HG02870 (cell line): ENCODE measurements at regions not wholly inside any gene's neighbourhood (a gene's known extent, or its start where the extent isn't known, plus 50 kb on each side); places are given as distances from the start of the nearest gene placed in this dataset.

Source experiments
- ATAC-seq: cut with Tn5 transposase; IDR thresholded peaks from one replicate; pipeline ENCODE4 v1.9.1; 2021; ENCODE audit warnings: mild to moderate bottlenecking, moderate library complexity; ENCODE audit not compliant: unreplicated experiment

DNA sequence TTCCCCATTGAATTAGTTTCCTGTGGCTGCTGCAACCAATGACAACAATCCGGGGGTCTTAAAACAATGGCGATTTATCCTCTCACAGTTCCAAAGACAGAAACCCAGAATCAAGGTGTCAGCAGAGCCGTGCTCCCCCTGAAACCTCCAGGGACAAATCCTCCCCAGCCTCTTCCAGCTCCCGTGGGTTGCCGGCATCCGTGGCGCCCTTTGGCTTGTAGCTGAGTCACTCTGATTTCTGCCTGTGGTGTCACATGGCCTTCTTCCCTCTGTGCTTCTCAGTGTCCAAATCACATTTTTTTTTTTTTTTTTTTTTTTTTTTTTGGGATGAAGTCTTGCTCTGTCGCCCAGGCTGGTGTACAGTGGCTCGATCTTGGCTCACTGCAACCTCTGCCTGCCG lies 64.5 kb upstream of the STX18 start:
- no peak for ATAC-seq

GRCh38 chr4:4605849-4606248 lies 64.0 kb upstream of the STX18 start:
- no peak for ATAC-seq

- ATAC-seq = no peak
Observed at GRCh38 chr4:4603592-4603991, 61.7 kb upstream of the STX18 start.

- no peak for ATAC-seq
Observed at GRCh38 chr4:4603067-4603466, 61.2 kb upstream of the STX18 start.

- ATAC-seq = no peak
Observed at GRCh38 chr4:4602468-4602867, 60.6 kb upstream of the STX18 start.

- ATAC-seq = no peak
Observed at GRCh38 chr4:4601803-4602369, 60.0 kb upstream of the STX18 start.

GRCh38 chr4:4599481-4600275 lies 57.8 kb upstream of the STX18 start:
- no peak for ATAC-seq

DNA sequence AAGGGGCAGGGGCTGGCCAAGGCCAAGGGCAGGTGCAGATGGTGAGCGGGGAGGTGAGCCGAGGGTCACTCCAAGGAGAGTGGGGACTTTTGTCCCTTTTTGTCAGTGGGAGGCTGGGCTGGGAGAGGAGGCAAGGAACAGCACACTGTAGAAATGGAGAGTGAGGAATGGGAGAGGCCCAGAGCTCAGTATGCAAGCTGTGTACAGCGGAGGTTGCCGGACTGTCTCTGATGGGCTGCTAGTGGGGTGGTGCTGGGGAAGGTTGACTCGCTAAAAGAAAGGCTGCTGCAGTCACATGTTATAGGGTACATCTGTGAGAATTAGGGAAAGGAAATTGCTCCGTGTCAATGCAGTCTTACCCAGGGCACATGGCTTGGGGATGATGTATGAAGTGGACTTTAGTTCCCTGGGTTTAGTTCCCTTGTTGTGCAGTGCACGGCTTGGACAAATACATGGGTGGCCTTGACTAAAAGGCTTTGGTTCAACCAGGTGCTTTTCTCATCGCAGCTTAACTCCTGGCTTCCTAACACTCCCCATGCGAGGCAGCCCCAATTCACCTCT lies 57.1 kb upstream of the STX18 start:
- ATAC-seq = no peak

- ATAC-seq = no peak
Observed at GRCh38 chr4:4596720-4597119, 54.9 kb upstream of the STX18 start.

GRCh38 chr4:4595252-4595651 lies 53.4 kb upstream of the STX18 start:
- no peak for ATAC-seq

- no peak for ATAC-seq
Observed at GRCh38 chr4:4594285-4594920, 52.6 kb upstream of the STX18 start.

- ATAC-seq = no peak
Observed at GRCh38 chr4:4593596-4594284, 51.9 kb upstream of the STX18 start.

DNA sequence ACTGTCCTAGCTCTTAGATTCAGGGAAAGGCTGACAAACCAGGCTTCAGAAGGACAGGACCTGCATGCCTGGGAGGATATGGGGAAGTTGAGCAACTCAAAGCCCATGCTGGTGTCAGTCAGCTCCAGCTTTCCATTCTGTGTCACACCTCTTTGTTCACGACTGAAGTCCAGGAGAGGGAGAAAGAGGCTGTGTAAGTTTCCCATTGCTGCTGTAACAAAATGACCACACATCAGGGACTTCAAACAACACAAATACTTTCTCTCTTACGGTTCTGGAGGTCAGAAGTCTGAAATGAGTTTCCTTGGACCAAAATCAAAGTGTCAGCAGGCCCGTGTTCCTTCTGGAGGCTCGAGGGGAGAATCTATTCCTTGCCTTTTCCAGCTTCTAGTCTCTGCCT lies 50.6 kb upstream of the STX18 start:
- no peak for ATAC-seq
